ENCODE measurements at regions not wholly inside any gene's neighbourhood (a gene's known extent, or its start where the extent isn't known, plus 50 kb on each side); places are given as distances from the start of the nearest gene placed in this dataset.

- H3K9me2 ChIP-seq (ENCODE audit: insufficient read depth) = no peaks in the 10 kb centered on the region
- TF ChIP-seq POLR2A (IDR thresholded peaks at IDR 0.05; ENCODE audit: borderline replicate concordance, extremely low read depth, insufficient read depth, insufficient read length) = no peak
- TF ChIP-seq ELF1 (IDR thresholded peaks at IDR 0.05; ENCODE audit: borderline replicate concordance, low read depth) = no peak
- no peak for TF ChIP-seq ZNF274 (IDR thresholded peaks at IDR 0.05; ENCODE audit: low read depth, low read length)
- TF ChIP-seq, protein P1, sequence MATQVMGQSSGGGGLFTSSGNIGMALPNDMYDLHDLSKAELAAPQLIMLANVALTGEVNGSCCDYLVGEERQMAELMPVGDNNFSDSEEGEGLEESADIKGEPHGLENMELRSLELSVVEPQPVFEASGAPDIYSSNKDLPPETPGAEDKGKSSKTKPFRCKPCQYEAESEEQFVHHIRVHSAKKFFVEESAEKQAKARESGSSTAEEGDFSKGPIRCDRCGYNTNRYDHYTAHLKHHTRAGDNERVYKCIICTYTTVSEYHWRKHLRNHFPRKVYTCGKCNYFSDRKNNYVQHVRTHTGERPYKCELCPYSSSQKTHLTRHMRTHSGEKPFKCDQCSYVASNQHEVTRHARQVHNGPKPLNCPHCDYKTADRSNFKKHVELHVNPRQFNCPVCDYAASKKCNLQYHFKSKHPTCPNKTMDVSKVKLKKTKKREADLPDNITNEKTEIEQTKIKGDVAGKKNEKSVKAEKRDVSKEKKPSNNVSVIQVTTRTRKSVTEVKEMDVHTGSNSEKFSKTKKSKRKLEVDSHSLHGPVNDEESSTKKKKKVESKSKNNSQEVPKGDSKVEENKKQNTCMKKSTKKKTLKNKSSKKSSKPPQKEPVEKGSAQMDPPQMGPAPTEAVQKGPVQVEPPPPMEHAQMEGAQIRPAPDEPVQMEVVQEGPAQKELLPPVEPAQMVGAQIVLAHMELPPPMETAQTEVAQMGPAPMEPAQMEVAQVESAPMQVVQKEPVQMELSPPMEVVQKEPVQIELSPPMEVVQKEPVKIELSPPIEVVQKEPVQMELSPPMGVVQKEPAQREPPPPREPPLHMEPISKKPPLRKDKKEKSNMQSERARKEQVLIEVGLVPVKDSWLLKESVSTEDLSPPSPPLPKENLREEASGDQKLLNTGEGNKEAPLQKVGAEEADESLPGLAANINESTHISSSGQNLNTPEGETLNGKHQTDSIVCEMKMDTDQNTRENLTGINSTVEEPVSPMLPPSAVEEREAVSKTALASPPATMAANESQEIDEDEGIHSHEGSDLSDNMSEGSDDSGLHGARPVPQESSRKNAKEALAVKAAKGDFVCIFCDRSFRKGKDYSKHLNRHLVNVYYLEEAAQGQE (IDR thresholded peaks at IDR 0.05; ENCODE audit: low read depth) = no peak
- TF ChIP-seq YY1 (IDR thresholded peaks at IDR 0.05; ENCODE audit: extremely low read depth, insufficient replicate concordance, low read depth, low read length) = no peak
- TF ChIP-seq SP1 (IDR thresholded peaks at IDR 0.05; ENCODE audit: low read depth) = no peak
- TF ChIP-seq EZH2 (IDR thresholded peaks at IDR 0.05) = no peak
- H3K36me3 ChIP-seq (ENCODE audit: control insufficient read depth in 1 of 2, insufficient read depth in 2 of 2, low read length in 2 of 2) = no peaks in the 10 kb centered on the region
- RAD21 ChIA-PET (ENCODE audit: low non-redundant PET in 1 of 2, low total read pairs in 2 of 2, uncharacterized antibody in 2 of 2, unreplicated experiment in 2 of 2) = no interaction called here
- H2AFZ ChIP-seq (ENCODE audit: low read depth, low read length, poor library complexity, severe bottlenecking) = no peak overlapping the region
- H3K4me1 ChIP-seq (ENCODE audit: control insufficient read depth in 1 of 2, insufficient read depth in 2 of 2, low read length in 2 of 2) = no peaks in the 10 kb centered on the region
- H3K27me3 ChIP-seq (ENCODE audit: insufficient read depth, low read length) = no peaks in the 10 kb centered on the region
- ATAC-seq = no peak
- no peaks in the 10 kb centered on the region for H4K20me1 ChIP-seq (ENCODE audit: insufficient read depth)
- no TSS peak for BruUV-seq (replicated peaks)
- POLR2A ChIA-PET = no interaction called here
- H3K4me3 ChIP-seq (replicated peaks in 1 of 2; ENCODE audit: low read depth in 1 of 2, low read length in 2 of 2) = no peak overlapping the region
- DNase-seq (ENCODE audit: low read depth, low spot score) = no peak
- H3K27ac ChIP-seq (ENCODE audit: low read depth, low read length) = no peak overlapping the region
- CTCF ChIA-PET = no interaction called here
- intact Hi-C loops (cut with micrococcal nuclease) = no loop called here
- H3K79me2 ChIP-seq (ENCODE audit: insufficient read depth, low read length) = no peaks in the 10 kb centered on the region
- H3K9me3 ChIP-seq (ENCODE audit: control insufficient read depth in 1 of 2, insufficient read depth in 1 of 2, low read depth in 1 of 2, low read length in 2 of 2) = peaks cover 0 to 38% of the 10 kb centered on the region in 2 experiments; a peak in 2 of 4 replicates
- H3K9ac ChIP-seq (ENCODE audit: low read length) = no peak overlapping the region
- no peak overlapping the region for H3K4me2 ChIP-seq (ENCODE audit: low read length)
Observed at GRCh38 chr18:73708591-73708990, 439.0 kb downstream of the FBXO15 start.

- RAD21 ChIA-PET (ENCODE audit: low non-redundant PET in 1 of 2, low total read pairs in 2 of 2, uncharacterized antibody in 2 of 2, unreplicated experiment in 2 of 2) = no interaction called here
- Histone ChIP-seq H3K4me2 (ENCODE audit: low read length) (no peak overlapping the region), H3K27me3 (ENCODE audit: insufficient read depth, low read length) (no peaks in the 10 kb centered on the region), H3K4me1 (ENCODE audit: control insufficient read depth in 1 of 2, insufficient read depth in 2 of 2, low read length in 2 of 2) (no peaks in the 10 kb centered on the region), H3K36me3 (ENCODE audit: control insufficient read depth in 1 of 2, insufficient read depth in 2 of 2, low read length in 2 of 2) (no peaks in the 10 kb centered on the region), H3K4me3 (replicated peaks in 1 of 2; ENCODE audit: low read depth in 1 of 2, low read length in 2 of 2) (no peak overlapping the region), H3K9me2 (ENCODE audit: insufficient read depth) (no peaks in the 10 kb centered on the region), H3K79me2 (ENCODE audit: insufficient read depth, low read length) (no peaks in the 10 kb centered on the region), H3K9me3 (ENCODE audit: control insufficient read depth in 1 of 2, insufficient read depth in 1 of 2, low read depth in 1 of 2, low read length in 2 of 2) (peaks cover 10 to 38% of the 10 kb centered on the region in 2 experiments; a peak in 2 of 4 replicates), H3K27ac (ENCODE audit: low read depth, low read length) (no peak overlapping the region), H4K20me1 (ENCODE audit: insufficient read depth) (no peaks in the 10 kb centered on the region), H2AFZ (ENCODE audit: low read depth, low read length, poor library complexity, severe bottlenecking) (no peak overlapping the region), H3K9ac (ENCODE audit: low read length) (no peak overlapping the region)
- TF ChIP-seq ZFX (IDR thresholded peaks at IDR 0.05) (no peak), FOSL1 (IDR thresholded peaks at IDR 0.05; ENCODE audit: low read depth) (no peak), JUND (IDR thresholded peaks at IDR 0.05) (no peak), SP1 (IDR thresholded peaks at IDR 0.05; ENCODE audit: low read depth) (no peak)
- TF ChIP-seq, protein P2, sequence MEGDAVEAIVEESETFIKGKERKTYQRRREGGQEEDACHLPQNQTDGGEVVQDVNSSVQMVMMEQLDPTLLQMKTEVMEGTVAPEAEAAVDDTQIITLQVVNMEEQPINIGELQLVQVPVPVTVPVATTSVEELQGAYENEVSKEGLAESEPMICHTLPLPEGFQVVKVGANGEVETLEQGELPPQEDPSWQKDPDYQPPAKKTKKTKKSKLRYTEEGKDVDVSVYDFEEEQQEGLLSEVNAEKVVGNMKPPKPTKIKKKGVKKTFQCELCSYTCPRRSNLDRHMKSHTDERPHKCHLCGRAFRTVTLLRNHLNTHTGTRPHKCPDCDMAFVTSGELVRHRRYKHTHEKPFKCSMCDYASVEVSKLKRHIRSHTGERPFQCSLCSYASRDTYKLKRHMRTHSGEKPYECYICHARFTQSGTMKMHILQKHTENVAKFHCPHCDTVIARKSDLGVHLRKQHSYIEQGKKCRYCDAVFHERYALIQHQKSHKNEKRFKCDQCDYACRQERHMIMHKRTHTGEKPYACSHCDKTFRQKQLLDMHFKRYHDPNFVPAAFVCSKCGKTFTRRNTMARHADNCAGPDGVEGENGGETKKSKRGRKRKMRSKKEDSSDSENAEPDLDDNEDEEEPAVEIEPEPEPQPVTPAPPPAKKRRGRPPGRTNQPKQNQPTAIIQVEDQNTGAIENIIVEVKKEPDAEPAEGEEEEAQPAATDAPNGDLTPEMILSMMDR (IDR thresholded peaks at IDR 0.05 in 2 of 3, conservative IDR thresholded peaks at IDR 0.05 in 1 of 3; ENCODE audit: borderline replicate concordance in 1 of 3, insufficient read depth in 1 of 3, low read depth in 2 of 3, low read length in 2 of 3) = no peak
- no TSS peak for BruUV-seq (replicated peaks)
- intact Hi-C loops (cut with micrococcal nuclease) = no loop called here
- no peak for ATAC-seq
- no peak for DNase-seq (ENCODE audit: low read depth, low spot score)
- CTCF ChIA-PET = no interaction called here
- POLR2A ChIA-PET = no interaction called here
Observed at GRCh38 chr18:73707035-73707434, 440.6 kb downstream of the FBXO15 start.
